Ovary (tissue), 7 donors: ENCODE measurements at regions not wholly inside any gene's neighbourhood (a gene's known extent, or its start where the extent isn't known, plus 50 kb on each side); places are given as distances from the start of the nearest gene placed in this dataset.

ENCODE experiments used
- DNase-seq, 5 donors: peaks; one replicate each; pipeline ENCODE4 v3.0.0-alpha.2; 2019 to 2020
- H3K27ac ChIP-seq, 2 donors: fragments of 200-600 bp; one replicate each; pipeline versions ENCODE4 v1.5.1 to v1.8.0; 2019 to 2022
- H3K27me3 ChIP-seq: fragments of 200-600 bp; one replicate; pipeline ENCODE4 v1.8.0; 2022
- H3K36me3 ChIP-seq: fragments of 200-600 bp; sonication (generic); one replicate; pipeline ENCODE4 v1.5.1; 2019
- H3K4me1 ChIP-seq: one replicate; pipeline ENCODE4 v1.8.1; 2013; ENCODE audit warnings: mild to moderate bottlenecking, moderate library complexity; ENCODE audit not compliant: insufficient read depth
- H3K4me3 ChIP-seq: fragments of 200-600 bp; sonication (generic); one replicate; pipeline ENCODE4 v1.5.1; 2017
- H3K9me3 ChIP-seq, 2 donors: fragments of 200-600 bp in 1 of 2; sonication (generic) in 1 of 2; one replicate each; pipeline versions ENCODE4 v1.5.1 to v1.8.1; 2013 to 2019; ENCODE audit warnings: mild to moderate bottlenecking in 1 of 2, moderate library complexity in 1 of 2
- CTCF ChIP-seq, 3 donors: fragments of 450-650 bp in 2 of 3; fragments of 200-600 bp in 1 of 3; IDR thresholded peaks; one replicate each; pipeline versions ENCODE4 v1.5.1 to v1.8.0; 2016 to 2022; ENCODE audit warnings: antibody characterized with exemption in 3 of 3, mild to moderate bottlenecking in 1 of 3
- EP300 ChIP-seq: sonication (generic); formaldehyde crosslinking; IDR thresholded peaks from one replicate; pipeline ENCODE4 v1.6.1; 2017; ENCODE audit warnings: antibody characterized with exemption
- POLR2A ChIP-seq: fragments of 450-650 bp; IDR thresholded peaks from one replicate; pipeline ENCODE4 v1.6.1; 2017; ENCODE audit warnings: antibody characterized with exemption, mild to moderate bottlenecking, moderate library complexity
- WGBS, 3 donors: extraction: QIAGEN DNeasy Blood & Tissue Kit in 1 of 3; methylation state at CpG; one replicate each; pipeline versions ENCODE4 v1.1.5 to v1.1.7; 2013 to 2017; 5-methylcytosine and 5-hydroxymethylcytosine counted together
- intact Hi-C, 4 donors: fragments of 100-400 bp; cut with DNase I; formaldehyde crosslinking; loops; one replicate each; pipeline versions ENCODE4 v1.11.0 to v1.15.1; 2022 to 2023
- donor health status: DM: no; HTN: no; CAD: no; lungs with moderate emphysema.
- donor health status: DM: no; HTN: no; CAD: no.
- donor health status: Bipolar disorder and iron deficiency.
- donor health status: DM: no; HTN: no; CAD: no.
- donor health status: DM: yes; HTN: yes; CAD: no.

- Histone ChIP-seq H3K9me3 (no peaks in the 10 kb centered on the region), H3K36me3 (no peaks in the 10 kb centered on the region), H3K4me3 (no peak overlapping the region), H3K27me3 (no peaks in the 10 kb centered on the region), H3K27ac (no peak overlapping the region), H3K4me1 (no peaks in the 10 kb centered on the region)
- DNase-seq: no peak
- intact Hi-C loops: no loop called here
- no peak for TF ChIP-seq CTCF (IDR thresholded peaks at IDR 0.05)
- TF ChIP-seq POLR2A: no peak
- no peak for TF ChIP-seq EP300
- WGBS, 3 donors: 37 to 72% (median 40%) methylated on average over 2 of the region's 2 CpGs
Observed at GRCh38 chr2:78063246-78064020, 541.3 kb upstream of the LRRTM4 start.

- Histone ChIP-seq H3K4me3 (no peak overlapping the region), H3K36me3 (no peaks in the 10 kb centered on the region), H3K27ac (no peak overlapping the region), H3K9me3 (no peaks in the 10 kb centered on the region), H3K4me1 (no peaks in the 10 kb centered on the region), H3K27me3 (no peaks in the 10 kb centered on the region)
- no peak for DNase-seq
- TF ChIP-seq EP300: no peak
- TF ChIP-seq POLR2A: no peak
- TF ChIP-seq CTCF (IDR thresholded peaks at IDR 0.05): no peak
- 47 to 60% (median 54%) methylated on average over 3 of the region's 3 CpGs for WGBS, 3 donors
- intact Hi-C loops: no loop called here
Observed at GRCh38 chr2:78065366-78065765, 543.2 kb upstream of the LRRTM4 start.

- TF ChIP-seq POLR2A (no peak), CTCF (IDR thresholded peaks at IDR 0.05) (no peak)
- Histone ChIP-seq H3K9me3 (no peaks in the 10 kb centered on the region), H3K36me3 (no peaks in the 10 kb centered on the region), H3K27ac (no peak overlapping the region), H3K4me1 (no peaks in the 10 kb centered on the region), H3K27me3 (no peaks in the 10 kb centered on the region), H3K4me3 (no peak overlapping the region)
- DNase-seq: no peak
- intact Hi-C loops: no loop called here
Observed at GRCh38 chr2:78068808-78069207, 546.6 kb upstream of the LRRTM4 start.

GRCh38 chr2:78070693-78071092, 548.5 kb upstream of the LRRTM4 start:
- intact Hi-C loops: no loop called here
- no peak overlapping the region for H3K27ac ChIP-seq
- no peaks in the 10 kb centered on the region for H3K9me3 ChIP-seq
- DNase-seq: no peak
- WGBS, 3 donors: 63 to 68% (median 66%) methylated on average over 3 of the region's 3 CpGs
- no peaks in the 10 kb centered on the region for H3K36me3 ChIP-seq
- no peak overlapping the region for H3K4me3 ChIP-seq
- no peaks in the 10 kb centered on the region for H3K27me3 ChIP-seq
- H3K4me1 ChIP-seq: no peaks in the 10 kb centered on the region
- TF ChIP-seq EP300 (no peak), POLR2A (no peak), CTCF (IDR thresholded peaks at IDR 0.05) (no peak)
